ENCODE measurements at regions not wholly inside any gene's neighbourhood (a gene's known extent, or its start where the extent isn't known, plus 50 kb on each side); places are given as distances from the start of the nearest gene placed in this dataset.

DNA sequence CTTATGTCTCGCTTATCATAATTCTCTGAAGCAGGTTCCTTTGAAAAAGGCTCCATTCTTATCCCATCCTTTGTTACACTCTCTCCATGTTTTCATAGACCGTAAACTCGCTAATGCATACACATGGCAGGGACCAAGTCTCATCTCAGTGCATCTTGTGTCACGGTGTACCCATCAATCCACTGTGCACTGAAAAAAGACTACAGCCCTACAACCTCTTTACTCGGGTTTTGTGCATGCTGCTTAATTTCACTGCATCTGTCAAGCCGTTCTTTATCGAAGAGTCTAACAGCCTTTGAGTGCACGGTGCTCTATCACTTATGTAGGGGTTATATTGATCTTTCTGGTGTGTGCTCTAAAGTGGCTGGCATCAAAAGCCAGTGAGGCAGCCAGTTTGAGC is 302.9 kb upstream of the ERBB4 start:
- TF ChIP-seq EZH2 (IDR thresholded peaks at IDR 0.05; ENCODE audit: insufficient read depth, poor library complexity, severe bottlenecking), result no peak
- TF ChIP-seq EZH2phosphoT487 (IDR thresholded peaks at IDR 0.05; ENCODE audit: insufficient read depth, low read depth), result no peak
